ENCODE measurements at regions not wholly inside any gene's neighbourhood (a gene's known extent, or its start where the extent isn't known, plus 50 kb on each side); places are given as distances from the start of the nearest gene placed in this dataset.

DNA sequence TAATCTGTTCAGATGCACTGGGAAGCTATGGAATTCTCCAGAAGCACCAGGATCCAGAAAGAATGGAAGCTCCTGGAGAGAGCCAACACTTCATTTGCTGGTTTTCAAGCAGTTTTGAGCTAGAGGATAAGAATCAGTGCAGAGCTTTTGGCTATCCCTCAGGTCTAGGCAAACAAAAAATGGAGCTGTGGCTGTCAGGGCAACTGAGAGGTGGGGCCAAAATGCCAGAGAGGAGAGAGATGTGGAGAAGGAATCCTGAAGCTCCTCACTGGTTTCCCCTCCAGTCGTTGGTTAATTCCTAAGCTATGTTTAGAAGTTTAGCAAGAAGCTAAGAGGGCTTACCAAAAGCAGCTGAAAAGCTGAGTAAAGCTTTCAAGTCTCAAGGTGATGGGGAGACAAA lies 294.2 kb upstream of the JARID2 start:
- Histone ChIP-seq H3K9ac (no peak overlapping the region), H3K9me2 (no peaks in the 10 kb centered on the region), H3K36me3 (replicated peaks in 1 of 2; ENCODE audit: control insufficient read depth in 1 of 2, insufficient read depth in 2 of 2, low read length in 1 of 2) (no peaks in the 10 kb centered on the region), H3K9me3 (no peaks in the 10 kb centered on the region), H3K79me2 (ENCODE audit: insufficient read depth) (no peaks in the 10 kb centered on the region), H3F3A (replicated peaks; ENCODE audit: insufficient read depth) (no peaks in the 10 kb centered on the region), H3K4me1 (ENCODE audit: control insufficient read depth in 1 of 2, insufficient read depth in 2 of 2, low read depth in 1 of 2, low read length in 1 of 2) (no peaks in the 10 kb centered on the region), H3K4me3 (ENCODE audit: low read depth in 2 of 2, low read length in 1 of 2) (no peak overlapping the region), H2AFZ (ENCODE audit: low read depth) (no peak overlapping the region), H3K27me3 (ENCODE audit: insufficient read depth) (no peaks in the 10 kb centered on the region), H3K4me2 (no peak overlapping the region), H3K27ac (ENCODE audit: low read depth in 2 of 2, low read length in 1 of 2) (no peak overlapping the region), H4K20me1 (ENCODE audit: insufficient read depth) (no peaks in the 10 kb centered on the region)
- TF ChIP-seq, protein P1, sequence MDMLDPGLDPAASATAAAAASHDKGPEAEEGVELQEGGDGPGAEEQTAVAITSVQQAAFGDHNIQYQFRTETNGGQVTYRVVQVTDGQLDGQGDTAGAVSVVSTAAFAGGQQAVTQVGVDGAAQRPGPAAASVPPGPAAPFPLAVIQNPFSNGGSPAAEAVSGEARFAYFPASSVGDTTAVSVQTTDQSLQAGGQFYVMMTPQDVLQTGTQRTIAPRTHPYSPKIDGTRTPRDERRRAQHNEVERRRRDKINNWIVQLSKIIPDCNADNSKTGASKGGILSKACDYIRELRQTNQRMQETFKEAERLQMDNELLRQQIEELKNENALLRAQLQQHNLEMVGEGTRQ (IDR thresholded peaks at IDR 0.05; ENCODE audit: borderline replicate concordance, low read depth, low read length): no peak
- TF ChIP-seq, protein P2, sequence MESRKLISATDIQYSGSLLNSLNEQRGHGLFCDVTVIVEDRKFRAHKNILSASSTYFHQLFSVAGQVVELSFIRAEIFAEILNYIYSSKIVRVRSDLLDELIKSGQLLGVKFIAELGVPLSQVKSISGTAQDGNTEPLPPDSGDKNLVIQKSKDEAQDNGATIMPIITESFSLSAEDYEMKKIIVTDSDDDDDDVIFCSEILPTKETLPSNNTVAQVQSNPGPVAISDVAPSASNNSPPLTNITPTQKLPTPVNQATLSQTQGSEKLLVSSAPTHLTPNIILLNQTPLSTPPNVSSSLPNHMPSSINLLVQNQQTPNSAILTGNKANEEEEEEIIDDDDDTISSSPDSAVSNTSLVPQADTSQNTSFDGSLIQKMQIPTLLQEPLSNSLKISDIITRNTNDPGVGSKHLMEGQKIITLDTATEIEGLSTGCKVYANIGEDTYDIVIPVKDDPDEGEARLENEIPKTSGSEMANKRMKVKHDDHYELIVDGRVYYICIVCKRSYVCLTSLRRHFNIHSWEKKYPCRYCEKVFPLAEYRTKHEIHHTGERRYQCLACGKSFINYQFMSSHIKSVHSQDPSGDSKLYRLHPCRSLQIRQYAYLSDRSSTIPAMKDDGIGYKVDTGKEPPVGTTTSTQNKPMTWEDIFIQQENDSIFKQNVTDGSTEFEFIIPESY (IDR thresholded peaks at IDR 0.05; ENCODE audit: borderline replicate concordance, low read depth): no peak
- TF ChIP-seq, protein P3, sequence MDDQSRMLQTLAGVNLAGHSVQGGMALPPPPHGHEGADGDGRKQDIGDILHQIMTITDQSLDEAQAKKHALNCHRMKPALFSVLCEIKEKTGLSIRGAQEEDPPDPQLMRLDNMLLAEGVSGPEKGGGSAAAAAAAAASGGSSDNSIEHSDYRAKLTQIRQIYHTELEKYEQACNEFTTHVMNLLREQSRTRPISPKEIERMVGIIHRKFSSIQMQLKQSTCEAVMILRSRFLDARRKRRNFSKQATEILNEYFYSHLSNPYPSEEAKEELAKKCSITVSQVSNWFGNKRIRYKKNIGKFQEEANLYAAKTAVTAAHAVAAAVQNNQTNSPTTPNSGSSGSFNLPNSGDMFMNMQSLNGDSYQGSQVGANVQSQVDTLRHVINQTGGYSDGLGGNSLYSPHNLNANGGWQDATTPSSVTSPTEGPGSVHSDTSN (IDR thresholded peaks at IDR 0.05): no peak
- no peak for TF ChIP-seq RAD21 (IDR thresholded peaks at IDR 0.05; ENCODE audit: low read length)
- TF ChIP-seq POLR2AphosphoS5 (IDR thresholded peaks at IDR 0.05; ENCODE audit: low read depth, low read length): no peak
- no peak for TF ChIP-seq YY1 (IDR thresholded peaks at IDR 0.05; ENCODE audit: low read depth)
- TF ChIP-seq NRF1 (IDR thresholded peaks at IDR 0.05; ENCODE audit: low read depth, low read length): no peak
- 7% methylated on average over 1 of the region's 1 CpG for WGBS (ENCODE audit: low lambda C conversion rate)
- ChIA-PET POLR2A (no interaction called here), CTCF (no interaction called here)
- no peak for DNase-seq

DNA sequence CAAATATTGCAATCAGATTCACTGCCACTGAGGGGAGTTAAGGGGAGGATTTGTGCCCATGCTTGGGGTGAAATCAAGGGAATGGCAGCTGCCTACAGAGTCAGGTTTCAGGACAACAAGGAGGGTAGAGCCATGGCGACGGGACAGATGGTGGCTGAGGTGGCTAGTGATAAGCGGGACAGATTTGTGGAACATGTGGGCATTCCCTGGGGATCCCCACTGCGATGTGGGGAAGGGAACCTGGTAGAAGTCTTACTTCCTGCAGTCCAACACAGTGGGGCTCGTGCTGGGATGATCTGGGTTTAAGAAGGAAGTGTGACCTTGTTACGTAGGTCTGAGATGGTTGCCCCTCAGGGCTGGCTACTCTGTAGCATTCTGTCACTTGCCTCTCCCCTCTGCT lies 292.0 kb upstream of the JARID2 start:
- no peaks in the 10 kb centered on the region for H3K9me2 ChIP-seq
- TF ChIP-seq, protein P2 (IDR thresholded peaks at IDR 0.05; ENCODE audit: borderline replicate concordance, low read depth): no peak
- no peak for TF ChIP-seq RXRA (IDR thresholded peaks at IDR 0.05; ENCODE audit: borderline replicate concordance, low read depth)

More for the DNA sequence above, 292.0 kb upstream of the JARID2 start:
- H3F3A ChIP-seq (replicated peaks; ENCODE audit: insufficient read depth): no peaks in the 10 kb centered on the region
- H3K27ac ChIP-seq (ENCODE audit: low read depth in 2 of 2, low read length in 1 of 2): no peak overlapping the region
- H3K27me3 ChIP-seq (ENCODE audit: insufficient read depth): no peaks in the 10 kb centered on the region
- H3K4me2 ChIP-seq: no peak overlapping the region
- no peaks in the 10 kb centered on the region for H3K36me3 ChIP-seq (replicated peaks in 1 of 2; ENCODE audit: control insufficient read depth in 1 of 2, insufficient read depth in 2 of 2, low read length in 1 of 2)
- no peak for DNase-seq
- ChIA-PET POLR2A (no interaction called here), CTCF (no interaction called here)
- H3K9ac ChIP-seq: no peak overlapping the region
- H4K20me1 ChIP-seq (ENCODE audit: insufficient read depth): no peaks in the 10 kb centered on the region
- H3K79me2 ChIP-seq (ENCODE audit: insufficient read depth): no peaks in the 10 kb centered on the region
- H3K4me3 ChIP-seq (ENCODE audit: low read depth in 2 of 2, low read length in 1 of 2): no peak overlapping the region
- H3K9me3 ChIP-seq: no peaks in the 10 kb centered on the region
- 59% methylated on average over 5 of the region's 6 CpGs for WGBS (ENCODE audit: low lambda C conversion rate)
- H3K4me1 ChIP-seq (ENCODE audit: control insufficient read depth in 1 of 2, insufficient read depth in 2 of 2, low read depth in 1 of 2, low read length in 1 of 2): no peaks in the 10 kb centered on the region
- H2AFZ ChIP-seq (ENCODE audit: low read depth): no peak overlapping the region

Data from SK-N-SH (cell line).